Loucy (cell line): ENCODE measurements at regions not wholly inside any gene's neighbourhood (a gene's known extent, or its start where the extent isn't known, plus 50 kb on each side); places are given as distances from the start of the nearest gene placed in this dataset.

Experiments
- CTCF ChIP-seq: fragments of 200-600 bp; sonication (generic); conservative IDR thresholded peaks from 2 replicates; pipeline ENCODE4 v1.5.1; 2014; ENCODE audit warnings: mild to moderate bottlenecking, antibody characterized with exemption, low read length
- EZH2phosphoT487 ChIP-seq: fragments of 200-600 bp; IDR thresholded peaks from 2 replicates; pipeline ENCODE4 v1.6.1; 2018; ENCODE audit warnings: antibody characterized with exemption, mild to moderate bottlenecking, moderate library complexity, borderline replicate concordance

DNA sequence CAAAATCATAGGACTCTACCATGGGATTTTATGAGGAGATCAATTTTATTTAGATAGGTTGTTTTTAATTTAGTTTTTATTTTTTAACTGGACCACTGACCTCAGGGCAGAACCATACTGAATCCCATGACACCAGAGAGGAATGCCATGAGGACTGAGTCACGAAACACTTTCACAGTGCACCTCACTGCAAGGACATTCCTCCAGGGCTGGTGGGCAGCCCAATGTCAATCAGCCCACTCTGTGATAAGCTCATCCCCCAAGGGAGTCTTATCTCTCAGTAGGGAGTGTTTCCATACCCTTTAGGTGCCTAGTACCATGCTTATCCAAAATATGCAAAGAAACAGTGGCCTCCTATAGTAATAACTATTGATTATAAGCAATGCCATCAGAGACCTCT is 224.5 kb upstream of the CDH6 start:
- TF ChIP-seq CTCF (no peak), EZH2phosphoT487 (no peak)
